DMS153 treated with DMSO at 0.1 percent for 48 hours (cell line): ENCODE measurements at regions not wholly inside any gene's neighbourhood (a gene's known extent, or its start where the extent isn't known, plus 50 kb on each side); places are given as distances from the start of the nearest gene placed in this dataset.

Experiments used
- DNase-seq: peaks from one replicate; lab custom pipeline; 2025; ENCODE audit not compliant: unreplicated experiment; lab: John Stamatoyannopoulos, UW

GRCh38 chr7:16235147-16236114 lies 185.9 kb downstream of the CRPPA start:
- no peak for DNase-seq

GRCh38 chr7:16234493-16235146 lies 186.7 kb downstream of the CRPPA start:
- DNase-seq, result no peak

GRCh38 chr7:16233517-16233916 lies 187.8 kb downstream of the CRPPA start:
- no peak for DNase-seq

- DNase-seq, result no peak
These were observed 189.1 kb downstream of the CRPPA start for GRCh38 chr7:16232273-16232672.

GRCh38 chr7:16223963-16224707 lies 197.2 kb downstream of the CRPPA start:
- DNase-seq, result no peak

- DNase-seq, result no peak
These were observed 208.7 kb downstream of the CRPPA start for GRCh38 chr7:16212610-16213009.

- no peak for DNase-seq
These were observed 209.3 kb downstream of the CRPPA start for GRCh38 chr7:16212032-16212431.

- DNase-seq, result no peak
These were observed 209.9 kb downstream of the CRPPA start for GRCh38 chr7:16211402-16211925.

GRCh38 chr7:16210171-16210570 lies 211.2 kb downstream of the CRPPA start:
- DNase-seq, result no peak

- DNase-seq, result no peak
These were observed 214.0 kb downstream of the CRPPA start for GRCh38 chr7:16207321-16207720.

- no peak for DNase-seq
These were observed 215.9 kb downstream of the CRPPA start for GRCh38 chr7:16205466-16205865.

- no peak for DNase-seq
These were observed 216.4 kb downstream of the CRPPA start for GRCh38 chr7:16204953-16205352.

- DNase-seq, result no peak
These were observed 218.3 kb downstream of the CRPPA start for GRCh38 chr7:16203065-16203464.

GRCh38 chr7:16202303-16202702 lies 219.0 kb downstream of the CRPPA start:
- DNase-seq, result no peak

- no peak for DNase-seq
These were observed 220.7 kb downstream of the CRPPA start for GRCh38 chr7:16200591-16200990.

- DNase-seq, result no peak
These were observed 227.7 kb downstream of the CRPPA start for GRCh38 chr7:16193631-16194030.

- no peak for DNase-seq
These were observed 232.2 kb downstream of the CRPPA start for GRCh38 chr7:16189026-16189715.

GRCh38 chr7:16187131-16187530 lies 234.2 kb downstream of the CRPPA start:
- DNase-seq, result no peak

GRCh38 chr7:16178585-16178984 lies 242.8 kb downstream of the CRPPA start:
- DNase-seq, result no peak

- DNase-seq, result no peak
These were observed 243.2 kb downstream of the CRPPA start for GRCh38 chr7:16178092-16178491.

GRCh38 chr7:16174253-16174652 lies 247.1 kb downstream of the CRPPA start:
- DNase-seq, result no peak
